SK-N-SH treated with all-trans-retinoic acid at 6 μM for 48 hours (cell line): ENCODE measurements at regions not wholly inside any gene's neighbourhood (a gene's known extent, or its start where the extent isn't known, plus 50 kb on each side); places are given as distances from the start of the nearest gene placed in this dataset.

Source experiments
- PPARA ChIP-seq: fragments of 250-450 bp; sonication (Bioruptor Pico); IDR thresholded peaks from 2 replicates; pipeline ENCODE4 v1.5.0; 2020; ENCODE audit warnings: mild to moderate bottlenecking, borderline replicate concordance
- TCF4 ChIP-seq: fragments of 250-450 bp; sonication (Bioruptor Pico); IDR thresholded peaks from 2 replicates; pipeline ENCODE4 v1.8.0; 2021; ENCODE audit warnings: mild to moderate bottlenecking, moderate library complexity, borderline replicate concordance
- ZFP30 ChIP-seq: fragments of 450-650 bp; formaldehyde crosslinking; IDR thresholded peaks from 2 replicates; pipeline ENCODE4 v1.5.0; 2022; ENCODE audit warnings: mild to moderate bottlenecking, moderate library complexity
- TF ChIP-seq, protein P1 (sequence below): fragments of 250-450 bp; sonication (Bioruptor Pico); IDR thresholded peaks from 2 replicates; pipeline ENCODE4 v1.5.1; 2020; ENCODE audit warnings: low read depth, mild to moderate bottlenecking, moderate library complexity
- TF ChIP-seq, protein P2 (sequence below): fragments of 250-450 bp; sonication (Bioruptor Pico); IDR thresholded peaks from 2 replicates; pipeline ENCODE4 v1.8.0; 2020; ENCODE audit warnings: mild to moderate bottlenecking, moderate library complexity, borderline replicate concordance
- TF ChIP-seq, protein P3 (sequence below): fragments of 250-450 bp; sonication (Bioruptor Pico); IDR thresholded peaks from 2 replicates; pipeline ENCODE4 v1.5.1; 2021; ENCODE audit warnings: mild to moderate bottlenecking, moderate library complexity

DNA sequence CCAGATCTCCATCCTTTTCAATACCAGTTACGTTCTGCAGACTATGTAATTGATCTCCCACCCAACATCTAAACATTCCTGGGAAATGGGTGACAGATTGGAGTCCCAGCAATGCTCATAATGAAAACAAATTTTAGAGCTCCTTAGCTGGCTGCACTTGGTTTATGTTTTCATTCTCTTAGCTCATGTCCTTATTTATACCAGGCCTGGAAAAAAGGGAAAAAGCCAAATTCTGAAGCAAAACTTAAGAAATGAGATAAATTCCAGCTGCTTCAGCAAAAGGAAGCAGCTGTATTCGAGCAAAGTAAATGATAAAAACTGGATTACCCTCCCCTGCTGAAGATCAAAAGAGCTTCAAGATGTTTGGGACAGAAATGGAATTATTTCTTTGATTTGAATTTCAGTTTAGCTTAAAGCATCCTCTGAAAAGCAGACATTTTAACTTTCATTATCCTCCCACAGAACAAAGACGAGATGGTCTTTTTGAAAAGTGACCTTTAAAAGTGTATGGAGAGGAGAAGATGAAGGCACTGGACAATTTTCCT is 196.5 kb upstream of the THUMPD2 start:
- TF ChIP-seq ZFP30, result no peak
- TF ChIP-seq, protein P1, sequence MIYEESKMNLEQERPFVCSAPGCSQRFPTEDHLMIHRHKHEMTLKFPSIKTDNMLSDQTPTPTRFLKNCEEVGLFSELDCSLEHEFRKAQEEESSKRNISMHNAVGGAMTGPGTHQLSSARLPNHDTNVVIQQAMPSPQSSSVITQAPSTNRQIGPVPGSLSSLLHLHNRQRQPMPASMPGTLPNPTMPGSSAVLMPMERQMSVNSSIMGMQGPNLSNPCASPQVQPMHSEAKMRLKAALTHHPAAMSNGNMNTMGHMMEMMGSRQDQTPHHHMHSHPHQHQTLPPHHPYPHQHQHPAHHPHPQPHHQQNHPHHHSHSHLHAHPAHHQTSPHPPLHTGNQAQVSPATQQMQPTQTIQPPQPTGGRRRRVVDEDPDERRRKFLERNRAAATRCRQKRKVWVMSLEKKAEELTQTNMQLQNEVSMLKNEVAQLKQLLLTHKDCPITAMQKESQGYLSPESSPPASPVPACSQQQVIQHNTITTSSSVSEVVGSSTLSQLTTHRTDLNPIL (CRISPR knock-in tag), result no peak
- TF ChIP-seq, protein P2, sequence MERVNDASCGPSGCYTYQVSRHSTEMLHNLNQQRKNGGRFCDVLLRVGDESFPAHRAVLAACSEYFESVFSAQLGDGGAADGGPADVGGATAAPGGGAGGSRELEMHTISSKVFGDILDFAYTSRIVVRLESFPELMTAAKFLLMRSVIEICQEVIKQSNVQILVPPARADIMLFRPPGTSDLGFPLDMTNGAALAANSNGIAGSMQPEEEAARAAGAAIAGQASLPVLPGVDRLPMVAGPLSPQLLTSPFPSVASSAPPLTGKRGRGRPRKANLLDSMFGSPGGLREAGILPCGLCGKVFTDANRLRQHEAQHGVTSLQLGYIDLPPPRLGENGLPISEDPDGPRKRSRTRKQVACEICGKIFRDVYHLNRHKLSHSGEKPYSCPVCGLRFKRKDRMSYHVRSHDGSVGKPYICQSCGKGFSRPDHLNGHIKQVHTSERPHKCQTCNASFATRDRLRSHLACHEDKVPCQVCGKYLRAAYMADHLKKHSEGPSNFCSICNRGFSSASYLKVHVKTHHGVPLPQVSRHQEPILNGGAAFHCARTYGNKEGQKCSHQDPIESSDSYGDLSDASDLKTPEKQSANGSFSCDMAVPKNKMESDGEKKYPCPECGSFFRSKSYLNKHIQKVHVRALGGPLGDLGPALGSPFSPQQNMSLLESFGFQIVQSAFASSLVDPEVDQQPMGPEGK (CRISPR knock-in tag), result no peak
- TF ChIP-seq, protein P3, sequence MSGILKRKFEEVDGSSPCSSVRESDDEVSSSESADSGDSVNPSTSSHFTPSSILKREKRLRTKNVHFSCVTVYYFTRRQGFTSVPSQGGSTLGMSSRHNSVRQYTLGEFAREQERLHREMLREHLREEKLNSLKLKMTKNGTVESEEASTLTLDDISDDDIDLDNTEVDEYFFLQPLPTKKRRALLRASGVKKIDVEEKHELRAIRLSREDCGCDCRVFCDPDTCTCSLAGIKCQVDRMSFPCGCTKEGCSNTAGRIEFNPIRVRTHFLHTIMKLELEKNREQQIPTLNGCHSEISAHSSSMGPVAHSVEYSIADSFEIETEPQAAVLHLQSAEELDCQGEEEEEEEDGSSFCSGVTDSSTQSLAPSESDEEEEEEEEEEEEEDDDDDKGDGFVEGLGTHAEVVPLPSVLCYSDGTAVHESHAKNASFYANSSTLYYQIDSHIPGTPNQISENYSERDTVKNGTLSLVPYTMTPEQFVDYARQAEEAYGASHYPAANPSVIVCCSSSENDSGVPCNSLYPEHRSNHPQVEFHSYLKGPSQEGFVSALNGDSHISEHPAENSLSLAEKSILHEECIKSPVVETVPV, result no peak
- TF ChIP-seq TCF4, result no peak
- TF ChIP-seq PPARA, result no peak
